ENCODE measurements at regions not wholly inside any gene's neighbourhood (a gene's known extent, or its start where the extent isn't known, plus 50 kb on each side); places are given as distances from the start of the nearest gene placed in this dataset.
"Not testable (repeated sequence)": the region's sequence is repeated elsewhere in the genome, so short reads cannot be mapped to it uniquely, and the experiment has no call there.

DNA sequence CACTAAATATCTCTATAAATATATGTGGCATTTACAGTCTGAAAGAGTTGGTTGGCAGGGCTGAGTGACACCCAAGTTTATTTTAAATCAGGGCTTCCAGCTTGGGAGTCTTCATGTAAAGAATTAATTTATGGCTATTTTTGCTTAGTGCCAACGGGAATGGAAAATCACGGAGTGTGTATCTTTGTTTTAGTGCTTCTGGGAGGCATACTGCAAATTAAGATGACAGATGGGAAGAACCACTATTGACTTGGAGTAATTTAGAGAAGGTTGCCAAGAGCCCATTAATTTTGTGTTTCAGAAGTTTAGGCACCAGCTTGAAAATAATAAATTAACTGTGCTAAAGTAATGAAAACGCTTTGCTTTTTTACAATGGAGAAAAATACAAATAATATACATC, 135.2 kb downstream of the GPR37 start:
- Histone ChIP-seq H3K4me2 (no peak overlapping the region), H3K9me3 (no peaks in the 10 kb centered on the region), H3K27ac (no peak overlapping the region), H3K4me3 (no peak overlapping the region), H3K4me1 (no peaks in the 10 kb centered on the region)
- ChIA-PET POLR2A (no interaction called here), CTCF (no interaction called here)
- no peak for DNase-seq (ENCODE audit: low read depth in 1 of 2, low spot score in 1 of 2)
- TF ChIP-seq ZFP36 (IDR thresholded peaks at IDR 0.05; ENCODE audit: borderline replicate concordance, partially characterized antibody) (no peak), RNF2 (IDR thresholded peaks at IDR 0.05; ENCODE audit: borderline replicate concordance, low read depth) (no peak), KDM5A (IDR thresholded peaks at IDR 0.05) (no peak), CEBPB (IDR thresholded peaks at IDR 0.05) (no peak), CHD4 (IDR thresholded peaks at IDR 0.05; ENCODE audit: borderline replicate concordance) (no peak), RAD21 (conservative IDR thresholded peaks at IDR 0.05 in 1 of 2, IDR thresholded peaks at IDR 0.05 in 1 of 2) (no peak), EP300 (IDR thresholded peaks at IDR 0.05) (no peak)
- ATAC-seq, result no peak
- 50% methylated on average over 3 of the region's 3 CpGs for WGBS (ENCODE audit: missing lambda C conversion rate)
- FAIRE-seq, result no peak

- Histone ChIP-seq H3K4me3 (no peak overlapping the region), H3K9me3 (no peaks in the 10 kb centered on the region), H3K27ac (no peak overlapping the region), H3K4me1 (no peaks in the 10 kb centered on the region), H3K4me2 (no peak overlapping the region)
- DNase-seq (ENCODE audit: low read depth in 1 of 2, low spot score in 1 of 2) (no peak), ATAC-seq (no peak), FAIRE-seq (no peak)
- POLR2A ChIA-PET, result no interaction called here
- 36% methylated on average over 1 of the region's 1 CpG for WGBS (ENCODE audit: missing lambda C conversion rate)
- CTCF ChIA-PET, result no interaction called here
- TF ChIP-seq, protein P1, sequence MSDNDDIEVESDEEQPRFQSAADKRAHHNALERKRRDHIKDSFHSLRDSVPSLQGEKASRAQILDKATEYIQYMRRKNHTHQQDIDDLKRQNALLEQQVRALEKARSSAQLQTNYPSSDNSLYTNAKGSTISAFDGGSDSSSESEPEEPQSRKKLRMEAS (IDR thresholded peaks at IDR 0.05), result no peak
- no peak for TF ChIP-seq CEBPB (IDR thresholded peaks at IDR 0.05)
- no peak for TF ChIP-seq E2F6 (IDR thresholded peaks at IDR 0.05; ENCODE audit: borderline replicate concordance, low read depth)
- TF ChIP-seq SMC3 (IDR thresholded peaks at IDR 0.05), result no peak
- TF ChIP-seq BHLHE40 (IDR thresholded peaks at IDR 0.05; ENCODE audit: low read depth, low read length), result no peak
- no peak for TF ChIP-seq POLR2AphosphoS2 (conservative IDR thresholded peaks at IDR 0.05; ENCODE audit: low read length)
- no peak for TF ChIP-seq MAZ (IDR thresholded peaks at IDR 0.05; ENCODE audit: borderline replicate concordance, low read depth, low read length)
- no peak for TF ChIP-seq NFE2L2 (conservative IDR thresholded peaks at IDR 0.05; ENCODE audit: low read length)
- TF ChIP-seq HOXA7 (CRISPR knock-in tag; IDR thresholded peaks at IDR 0.05), result no peak
- TF ChIP-seq PHF8 (IDR thresholded peaks at IDR 0.05; ENCODE audit: borderline replicate concordance, low read depth), result no peak
- no peak for TF ChIP-seq TP53 (CRISPR knock-in tag; IDR thresholded peaks at IDR 0.05)
- TF ChIP-seq FOSL2 (IDR thresholded peaks at IDR 0.05), result no peak
- no peak for TF ChIP-seq FOSL2 (CRISPR knock-in tag; IDR thresholded peaks at IDR 0.05)
- TF ChIP-seq NR3C1 (IDR thresholded peaks at IDR 0.05), result no peak
- no peak for TF ChIP-seq FOSB (CRISPR knock-in tag; IDR thresholded peaks at IDR 0.05)
- TF ChIP-seq KDM5A (IDR thresholded peaks at IDR 0.05), result no peak
- TF ChIP-seq JUNB (IDR thresholded peaks at IDR 0.05), result no peak
These were observed 146.7 kb downstream of the GPR37 start for GRCh38 chr7:124618871-124619270.

DNA sequence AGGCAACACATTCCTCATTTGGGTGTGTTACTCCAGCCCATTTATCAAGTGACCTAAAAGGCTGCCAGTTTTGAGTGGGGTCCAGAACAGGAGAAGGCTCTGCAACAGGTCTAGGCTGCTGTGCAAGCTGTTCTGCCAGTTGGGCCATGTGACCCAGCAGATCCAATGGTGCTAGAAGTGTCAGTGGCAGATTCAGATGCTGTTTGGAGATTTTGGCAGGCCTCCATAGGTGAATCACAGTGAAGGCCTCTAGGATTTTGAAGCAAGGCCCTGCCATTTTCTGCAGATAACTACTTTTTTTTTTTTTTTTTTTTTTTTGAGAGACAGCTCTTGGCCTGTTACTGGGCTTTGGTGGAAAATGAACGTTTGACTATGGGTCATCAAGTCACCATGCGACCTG, 147.5 kb downstream of the GPR37 start:
- H3K4me3 ChIP-seq; H3K27ac ChIP-seq; H3K9me3 ChIP-seq; ATAC-seq; CTCF ChIA-PET; POLR2A ChIA-PET; FAIRE-seq; DNase-seq (ENCODE audit: low read depth in 1 of 2, low spot score in 1 of 2); H3K4me2 ChIP-seq; H3K4me1 ChIP-seq: not testable (repeated sequence)
- 4% methylated on average over 2 of the region's 2 CpGs for WGBS (ENCODE audit: missing lambda C conversion rate)

GRCh38 chr7:124603066-124603465, 162.5 kb downstream of the GPR37 start:
- Histone ChIP-seq H3K27ac (no peak overlapping the region), H3K9me3 (no peaks in the 10 kb centered on the region), H3K4me2 (no peak overlapping the region), H3K4me1 (no peaks in the 10 kb centered on the region), H3K4me3 (no peak overlapping the region)
- ChIA-PET POLR2A (no interaction called here), CTCF (no interaction called here)
- DNase-seq (ENCODE audit: low read depth in 1 of 2, low spot score in 1 of 2) (no peak), ATAC-seq (no peak), FAIRE-seq (no peak)
- 40% methylated on average over 1 of the region's 1 CpG for WGBS (ENCODE audit: missing lambda C conversion rate)
- no peak for TF ChIP-seq CEBPB (IDR thresholded peaks at IDR 0.05)
- no peak for TF ChIP-seq MYC (IDR thresholded peaks at IDR 0.05; ENCODE audit: borderline replicate concordance, low read length)
- no peak for TF ChIP-seq E2F6 (IDR thresholded peaks at IDR 0.05; ENCODE audit: borderline replicate concordance, low read depth)
- TF ChIP-seq RCOR1 (IDR thresholded peaks at IDR 0.05; ENCODE audit: low read depth, low read length), result no peak
- TF ChIP-seq CBX2 (IDR thresholded peaks at IDR 0.05; ENCODE audit: borderline replicate concordance, low read depth), result no peak
- TF ChIP-seq REST (IDR thresholded peaks at IDR 0.05), result no peak
- TF ChIP-seq POLR2AphosphoS2 (conservative IDR thresholded peaks at IDR 0.05; ENCODE audit: low read length), result no peak
- no peak for TF ChIP-seq RAD21 (conservative IDR thresholded peaks at IDR 0.05 in 1 of 2, IDR thresholded peaks at IDR 0.05 in 1 of 2)
- TF ChIP-seq KDM1A (IDR thresholded peaks at IDR 0.05; ENCODE audit: low read depth), result no peak
- no peak for TF ChIP-seq HOXA7 (CRISPR knock-in tag; IDR thresholded peaks at IDR 0.05)
- no peak for TF ChIP-seq MAFK (IDR thresholded peaks at IDR 0.05; ENCODE audit: partially characterized antibody)

All from A549 (cell line).